Endothelial cell of umbilical vein (primary cell): ENCODE measurements at regions not wholly inside any gene's neighbourhood (a gene's known extent, or its start where the extent isn't known, plus 50 kb on each side); places are given as distances from the start of the nearest gene placed in this dataset.

ENCODE experiments used
- BruUV-seq: library from RNA; stranded (reverse); fragments of 400-500 nt; replicated peaks from 2 replicates; lab custom pipeline; 2021; lab: Mats Ljungman, UMichigan
- CTCF ChIA-PET: fragments of 300-600, 350-600 bp; sonication (Branson Sonifier 250); formaldehyde crosslinking; loops from one replicate; lab custom pipeline; 2021; ENCODE audit warnings: antibody characterized with exemption, inconsistent platforms; lab: Charles Lee
- POLR2A ChIA-PET: fragments of 300-600, 350-600 bp; sonication (Branson Sonifier 250); formaldehyde crosslinking; loops from one replicate; lab custom pipeline; 2021; ENCODE audit warnings: antibody characterized with exemption, inconsistent platforms; lab: Charles Lee
- DNase-seq: peaks from one replicate; pipeline ENCODE4 v3.0.0-alpha.2; 2011; ENCODE audit warnings: low read depth, low spot score
- FAIRE-seq: peaks from 2 replicates; lab custom pipeline; 2011; peaks lifted over from hg19 to GRCh38; lab: Jason Lieb, UNC
- H2AFZ ChIP-seq: 2 replicates; pipeline ENCODE4 v1.6.0; 2012; ENCODE audit warnings: low read depth, low read length, control low read depth, inconsistent platforms
- H3K27ac ChIP-seq: 2 replicates; pipeline ENCODE4 v1.5.1; 2011; ENCODE audit warnings: low read depth, mild to moderate bottlenecking, control low read depth, low read length, moderate library complexity; ENCODE audit not compliant: insufficient read depth
- H3K27me3 ChIP-seq, 2 experiments: 2 replicates each; pipeline versions ENCODE4 v1.6.0 to v1.6.1; 2011; ENCODE audit warnings: low read length in 2 of 2, mixed read lengths in 1 of 2; ENCODE audit not compliant: control insufficient read depth in 2 of 2, insufficient read depth in 2 of 2
- H3K36me3 ChIP-seq, 2 experiments: 2 replicates in 1 of 2; 3 replicates in 1 of 2; pipeline ENCODE4 v1.5.1; 2011; ENCODE audit warnings: low read length in 2 of 2, mild to moderate bottlenecking in 1 of 2, moderate library complexity in 1 of 2; ENCODE audit not compliant: control insufficient read depth in 2 of 2, insufficient read depth in 2 of 2; ENCODE audit errors: extremely low read depth in 1 of 2
- H3K4me1 ChIP-seq: 3 replicates; pipeline ENCODE4 v1.5.1; 2011; ENCODE audit warnings: mild to moderate bottlenecking, low read length; ENCODE audit not compliant: control insufficient read depth, insufficient read depth; ENCODE audit errors: extremely low read depth
- H3K4me2 ChIP-seq: 2 replicates; pipeline ENCODE4 v1.6.1; 2011; ENCODE audit warnings: low read length, control low read depth, mixed read lengths; ENCODE audit not compliant: insufficient read depth
- H3K4me3 ChIP-seq, 3 experiments: fragments of 200-600 bp in 1 of 3; sonication (generic), shearing (Covaris generic) in 1 of 3; replicated peaks in 1 of 3; 2 replicates each; pipeline ENCODE4 v1.5.1; 2011 to 2016; ENCODE audit warnings: control low read depth in 3 of 3, low read length in 3 of 3, mild to moderate bottlenecking in 2 of 3, inconsistent platforms in 1 of 3, low read depth in 1 of 3, moderate library complexity in 1 of 3; ENCODE audit not compliant: insufficient read depth in 1 of 3
- H3K79me2 ChIP-seq: 2 replicates; pipeline ENCODE4 v1.6.0; 2012; ENCODE audit warnings: low read length, inconsistent platforms; ENCODE audit not compliant: control insufficient read depth, insufficient read depth
- H3K9ac ChIP-seq: replicated peaks from 2 replicates; pipeline ENCODE3; 2011; ENCODE audit warnings: low read length, control low read depth; ENCODE audit not compliant: insufficient read depth; ENCODE audit errors: extremely low read depth
- H3K9me1 ChIP-seq: replicated peaks from 3 replicates; pipeline ENCODE4 v1.6.0; 2011; ENCODE audit warnings: mild to moderate bottlenecking, low read length; ENCODE audit not compliant: control insufficient read depth, insufficient read depth; ENCODE audit errors: extremely low read depth
- H3K9me3 ChIP-seq: replicated peaks from 2 replicates; pipeline ENCODE4 v1.5.1; 2012; ENCODE audit warnings: low read length, inconsistent platforms; ENCODE audit not compliant: control insufficient read depth, insufficient read depth
- H4K20me1 ChIP-seq: replicated peaks from 2 replicates; pipeline ENCODE3; 2011; ENCODE audit warnings: mild to moderate bottlenecking, low read length; ENCODE audit not compliant: control insufficient read depth, insufficient read depth; ENCODE audit errors: extremely low read depth
- CTCF ChIP-seq, 2 donors: IDR thresholded peaks; 1 replicate in 1 of 2; 2 replicates in 1 of 2; pipeline ENCODE4 v1.5.1; 2011; ENCODE audit warnings: low read length in 2 of 2, mild to moderate bottlenecking in 2 of 2, moderate library complexity in 2 of 2, control low read depth in 1 of 2, inconsistent platforms in 1 of 2, low read depth in 1 of 2; ENCODE audit not compliant: insufficient read depth in 1 of 2; ENCODE audit errors: extremely low read depth in 1 of 2
- JUN ChIP-seq: IDR thresholded peaks from 2 replicates; pipeline ENCODE4 v1.6.1; 2011; ENCODE audit warnings: borderline replicate concordance, low read depth; ENCODE audit not compliant: insufficient read length, insufficient read depth
- dilution Hi-C: fragments of 300-500 bp; cut with MboI; formaldehyde crosslinking; loops from one replicate; pipeline ENCODE4 v1.15.0; 2019; ENCODE audit warnings: low sequenced_read_pairs; ENCODE audit not compliant: extremely low pct_ligation_motif_present
- intact Hi-C: fragments of 100-400 bp; cut with micrococcal nuclease; formaldehyde crosslinking; loops from one replicate; pipeline ENCODE4 v1.10.0; 2022

- intact Hi-C loops: no loop called here
- no TSS peak for BruUV-seq
- Histone ChIP-seq H3K9me1 (no peaks in the 10 kb centered on the region), H3K27ac (no peak overlapping the region), H3K4me1 (no peaks in the 10 kb centered on the region), H3K79me2 (no peaks in the 10 kb centered on the region), H3K36me3 (no peaks in the 10 kb centered on the region), H3K9me3 (peaks cover 3% of the 10 kb centered on the region), H3K9ac (no peak overlapping the region), H3K27me3 (no peaks in the 10 kb centered on the region), H3K4me3 (no peak overlapping the region), H2AFZ (no peak overlapping the region), H4K20me1 (no peaks in the 10 kb centered on the region), H3K4me2 (no peak overlapping the region)
- FAIRE-seq: no peak
- dilution Hi-C loops: no loop called here
- POLR2A ChIA-PET: no interaction called here
- CTCF ChIA-PET: no interaction called here
- DNase-seq: no peak
- no peak for TF ChIP-seq JUN
- no peak for TF ChIP-seq CTCF (IDR thresholded peaks at IDR 0.05; ENCODE audit: extremely low read depth in 1 of 2, insufficient read depth in 1 of 2, low read depth in 1 of 2, low read length in 2 of 2)
Measured at GRCh38 chr6:39992861-39993622, 58.8 kb upstream of the MOCS1 start.
